BLaER1 treated with 17β-estradiol and CSF1 and Interleukin-3, amounts not matched to agents 10 nM and 100 nM (cell line): ENCODE measurements at regions not wholly inside any gene's neighbourhood (a gene's known extent, or its start where the extent isn't known, plus 50 kb on each side); places are given as distances from the start of the nearest gene placed in this dataset.

Experiments used
- H3K27ac ChIP-seq, 11 experiments: shearing (Covaris generic); formaldehyde crosslinking; 2 replicates each; pipeline ENCODE4 v1.8.1; 2022
- H3K27me3 ChIP-seq, 11 experiments: shearing (Covaris generic); formaldehyde crosslinking; 2 replicates each; pipeline ENCODE4 v1.8.1; 2022
- H3K36me3 ChIP-seq, 11 experiments: shearing (Covaris generic); formaldehyde crosslinking; 2 replicates each; pipeline ENCODE4 v1.8.1; 2022
- H3K4me1 ChIP-seq, 10 experiments: shearing (Covaris generic); formaldehyde crosslinking; 2 replicates each; pipeline ENCODE4 v1.8.1; 2022
- H3K4me2 ChIP-seq, 11 experiments: shearing (Covaris generic); formaldehyde crosslinking; 2 replicates each; pipeline ENCODE4 v1.8.1; 2022
- H3K4me3 ChIP-seq, 10 experiments: shearing (Covaris generic); formaldehyde crosslinking; 2 replicates each; pipeline ENCODE4 v1.8.1; 2022
- H3K9ac ChIP-seq, 11 experiments: shearing (Covaris generic); formaldehyde crosslinking; 2 replicates each; pipeline ENCODE4 v1.8.1; 2022
- H3K9me3 ChIP-seq, 11 experiments: shearing (Covaris generic); formaldehyde crosslinking; replicated peaks in 1 of 11; 2 replicates each; pipeline ENCODE4 v1.8.1; 2022
- H4K20me1 ChIP-seq, 11 experiments: shearing (Covaris generic); formaldehyde crosslinking; 2 replicates each; pipeline ENCODE4 v1.8.1; 2022
- Cebpa-rat ChIP-seq, 11 experiments: shearing (Covaris generic); IDR thresholded peaks; 2 replicates each; pipeline ENCODE4 v1.8.1; 2022

GRCh38 chr10:128516180-128516579, 390.0 kb upstream of the MKI67 start:
- Histone ChIP-seq H3K27ac (no peak overlapping the region), H3K4me2 (no peak overlapping the region), H3K9me3 (0 out of 22 replicates have a peak, but pooled peaks cover 0 to 8% (median 0%) of the 10 kb centered on the region in 11 experiments), H4K20me1 (no peaks in the 10 kb centered on the region), H3K27me3 (no peaks in the 10 kb centered on the region), H3K4me1 (no peaks in the 10 kb centered on the region), H3K36me3 (no peaks in the 10 kb centered on the region), H3K4me3 (no peak overlapping the region), H3K9ac (no peak overlapping the region)
- TF ChIP-seq Cebpa-rat (IDR thresholded peaks at IDR 0.05) = no peak

GRCh38 chr10:128517167-128517566, 390.9 kb upstream of the MKI67 start:
- H3K4me3 ChIP-seq = no peak overlapping the region
- TF ChIP-seq Cebpa-rat (IDR thresholded peaks at IDR 0.05) = no peak
- H3K27ac ChIP-seq = no peak overlapping the region
- H3K9ac ChIP-seq = no peak overlapping the region
- no peaks in the 10 kb centered on the region; a peak in 1 of 20 replicates for H3K4me1 ChIP-seq
- no peaks in the 10 kb centered on the region for H3K27me3 ChIP-seq
- H3K36me3 ChIP-seq = no peaks in the 10 kb centered on the region
- no peak overlapping the region for H3K4me2 ChIP-seq
- 0 out of 22 replicates have a peak, but pooled peaks cover 0 to 8% (median 0%) of the 10 kb centered on the region in 11 experiments for H3K9me3 ChIP-seq
- no peaks in the 10 kb centered on the region for H4K20me1 ChIP-seq

DNA sequence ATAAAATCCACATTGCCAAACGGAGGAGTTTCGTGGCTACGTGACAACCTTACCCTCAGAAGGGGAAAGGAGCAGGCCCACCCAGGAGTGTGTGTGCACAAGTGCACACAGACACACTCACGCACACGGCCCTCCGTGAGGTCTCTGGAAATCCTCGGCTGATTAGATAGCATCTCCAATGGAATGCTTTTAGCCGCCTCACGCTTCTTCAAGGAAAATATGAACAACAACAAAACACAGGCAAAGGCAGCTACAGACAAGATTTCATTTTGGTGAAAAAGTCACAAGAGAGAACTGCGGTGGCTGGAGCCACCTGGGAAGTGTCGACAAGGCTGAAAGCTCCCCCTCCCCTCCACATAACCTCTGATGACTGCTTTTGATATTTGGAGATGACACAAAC, 391.8 kb upstream of the MKI67 start:
- Histone ChIP-seq H3K27ac (no peak overlapping the region), H3K9ac (no peak overlapping the region), H3K9me3 (0 out of 22 replicates have a peak, but pooled peaks cover 0 to 8% (median 0%) of the 10 kb centered on the region in 11 experiments), H3K36me3 (no peaks in the 10 kb centered on the region), H3K4me3 (no peak overlapping the region), H3K4me1 (peaks cover 0 to 8% (median under 1%) of the 10 kb centered on the region in 10 experiments; a peak in 6 of 20 replicates), H3K4me2 (no peak overlapping the region), H3K27me3 (no peaks in the 10 kb centered on the region), H4K20me1 (no peaks in the 10 kb centered on the region)
- TF ChIP-seq Cebpa-rat (IDR thresholded peaks at IDR 0.05) = no peak

GRCh38 chr10:128519581-128519980, 393.4 kb upstream of the MKI67 start:
- Histone ChIP-seq H3K9ac (no peak overlapping the region), H3K27me3 (no peaks in the 10 kb centered on the region), H4K20me1 (no peaks in the 10 kb centered on the region), H3K4me1 (peaks cover 0 to 15% (median 2%) of the 10 kb centered on the region in 10 experiments; a peak in 6 of 20 replicates), H3K27ac (no peak overlapping the region), H3K36me3 (no peaks in the 10 kb centered on the region), H3K4me3 (no peak overlapping the region), H3K9me3 (no peaks in the 10 kb centered on the region), H3K4me2 (no peak overlapping the region)
- no peak for TF ChIP-seq Cebpa-rat (IDR thresholded peaks at IDR 0.05)

DNA sequence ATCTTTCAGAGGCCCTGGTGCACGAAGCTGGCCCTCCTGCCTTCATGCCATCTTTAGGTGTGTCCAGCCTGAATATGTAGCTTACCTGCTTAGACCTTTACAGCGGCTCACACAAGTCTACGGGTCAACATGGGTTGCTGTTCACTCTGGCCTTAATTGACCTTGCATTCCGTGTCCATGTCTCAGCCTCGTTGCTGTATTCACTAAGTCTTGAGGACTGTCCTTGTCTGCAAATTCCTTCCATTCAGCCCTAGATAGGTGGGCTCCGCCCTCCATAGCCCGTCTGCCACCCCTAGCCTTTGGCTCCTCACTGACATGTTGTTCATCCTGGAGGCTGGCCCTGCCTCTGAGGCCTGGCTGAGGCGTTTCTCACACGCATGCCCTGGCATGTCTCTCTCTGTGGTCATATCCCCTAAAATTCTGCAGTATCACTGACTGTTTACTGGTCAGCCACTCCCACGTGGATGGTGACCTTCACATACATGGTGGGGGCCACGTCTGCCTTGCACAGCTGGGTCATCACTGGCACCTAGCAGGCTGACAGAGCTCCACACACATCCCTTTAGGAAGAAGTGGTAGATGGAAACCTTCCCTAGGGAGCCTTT, 394.1 kb upstream of the MKI67 start:
- no peak overlapping the region for H3K4me3 ChIP-seq
- H3K9ac ChIP-seq = no peak overlapping the region
- no peaks in the 10 kb centered on the region for H4K20me1 ChIP-seq
- no peak overlapping the region for H3K4me2 ChIP-seq
- no peak overlapping the region for H3K27ac ChIP-seq
- H3K27me3 ChIP-seq = no peaks in the 10 kb centered on the region
- no peaks in the 10 kb centered on the region for H3K9me3 ChIP-seq
- TF ChIP-seq Cebpa-rat (IDR thresholded peaks at IDR 0.05) = no peak
- no peaks in the 10 kb centered on the region for H3K36me3 ChIP-seq
- peaks cover 0 to 15% (median 2%) of the 10 kb centered on the region in 10 experiments; a peak in 6 of 20 replicates for H3K4me1 ChIP-seq

DNA sequence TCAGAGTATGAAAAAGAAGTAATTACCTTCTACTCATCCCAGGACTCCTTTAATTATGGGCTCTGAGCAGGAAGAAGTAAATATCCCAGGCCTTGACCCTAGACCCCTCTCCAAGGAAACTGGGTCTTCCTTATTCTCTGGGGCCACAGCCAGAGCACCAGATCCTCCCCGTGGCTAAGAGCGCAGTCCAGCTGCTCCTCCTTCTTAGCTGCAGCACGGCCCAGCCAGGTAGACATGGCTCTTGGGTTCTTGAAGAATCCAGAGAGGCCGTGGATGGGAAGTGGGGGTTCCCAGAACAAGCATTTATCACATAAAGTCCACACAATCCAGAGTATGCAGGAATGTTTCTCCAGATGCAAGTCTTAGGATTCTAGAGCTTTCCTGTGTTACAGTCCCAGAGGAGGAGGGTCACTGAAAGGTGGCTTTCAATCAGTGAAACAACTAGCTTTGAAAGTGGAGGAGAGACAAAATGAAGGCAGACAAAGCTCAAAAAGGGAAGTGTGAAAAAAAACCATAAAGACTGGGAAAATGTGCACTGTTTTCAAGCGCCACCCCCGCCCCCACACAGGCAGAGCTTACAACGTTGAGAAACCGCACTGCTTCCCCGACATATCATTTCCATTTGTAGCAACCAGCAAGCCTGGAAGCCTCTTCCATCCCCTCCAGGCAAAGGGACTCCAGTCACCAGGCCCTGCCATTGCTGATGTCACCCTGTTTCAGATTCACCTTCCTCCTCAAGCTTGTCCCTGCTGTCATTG, 396.5 kb upstream of the MKI67 start:
- Histone ChIP-seq H3K27ac (no peak overlapping the region), H4K20me1 (no peaks in the 10 kb centered on the region), H3K27me3 (no peaks in the 10 kb centered on the region), H3K4me2 (peak overlapping the region in 4 of 11 experiments; percentile 17 to 65 (median 40); a peak in 7 of 22 replicates), H3K9ac (no peak overlapping the region), H3K9me3 (no peaks in the 10 kb centered on the region), H3K4me1 (peaks cover 0 to 15% (median 2%) of the 10 kb centered on the region in 10 experiments; a peak in 6 of 20 replicates), H3K36me3 (no peaks in the 10 kb centered on the region), H3K4me3 (no peak overlapping the region)
- TF ChIP-seq Cebpa-rat (IDR thresholded peaks at IDR 0.05) = no peak

DNA sequence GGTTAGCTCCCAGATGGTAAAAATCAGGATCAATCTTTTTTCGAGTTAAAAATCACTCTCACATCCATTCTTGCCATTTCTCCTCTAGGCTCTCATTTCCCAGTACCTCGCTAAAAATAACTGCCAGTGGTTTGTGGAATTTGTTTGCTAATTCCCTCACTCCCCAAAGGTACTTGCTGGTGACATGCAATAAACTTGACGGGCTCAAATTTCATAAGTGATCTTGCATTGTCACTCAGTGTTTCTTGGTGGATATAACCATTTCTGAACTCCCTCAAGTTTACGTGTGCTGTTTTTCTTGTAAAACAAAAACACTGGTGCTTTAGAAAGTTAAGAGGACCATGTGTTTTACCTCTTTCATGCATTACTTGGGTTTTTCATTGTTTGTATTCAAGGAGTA, 399.2 kb upstream of the MKI67 start:
- Histone ChIP-seq H3K36me3 (no peaks in the 10 kb centered on the region), H3K9ac (no peak overlapping the region), H3K4me2 (no peak overlapping the region), H3K4me1 (peaks cover 0 to 15% (median 2%) of the 10 kb centered on the region in 10 experiments; a peak in 6 of 20 replicates), H3K27me3 (no peaks in the 10 kb centered on the region), H3K9me3 (no peaks in the 10 kb centered on the region), H4K20me1 (no peaks in the 10 kb centered on the region), H3K27ac (no peak overlapping the region), H3K4me3 (no peak overlapping the region)
- TF ChIP-seq Cebpa-rat (IDR thresholded peaks at IDR 0.05) = no peak

DNA sequence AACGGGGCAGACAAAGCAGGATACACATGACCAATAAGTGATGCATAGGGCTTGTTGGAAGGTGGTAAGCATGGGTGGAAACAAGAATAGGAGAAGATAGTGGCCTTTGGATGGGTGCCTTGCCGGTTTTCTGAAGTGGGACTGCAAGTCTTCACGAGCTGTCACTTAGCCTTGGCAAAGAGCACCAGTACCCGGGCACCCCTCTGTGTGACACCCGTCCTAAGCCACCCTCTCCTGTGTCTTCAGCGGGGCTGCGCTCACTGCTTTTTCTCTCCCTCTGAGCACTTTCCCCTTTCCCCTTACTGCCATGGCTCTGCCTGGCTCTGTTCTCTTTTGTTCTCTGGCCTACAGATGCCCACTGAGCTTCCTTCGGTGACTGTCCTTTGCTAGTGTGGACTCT, 399.7 kb upstream of the MKI67 start:
- Histone ChIP-seq H3K9ac (no peak overlapping the region), H3K4me2 (no peak overlapping the region), H3K4me1 (peaks cover 0 to 15% (median 2%) of the 10 kb centered on the region in 10 experiments; a peak in 6 of 20 replicates), H3K36me3 (no peaks in the 10 kb centered on the region), H4K20me1 (no peaks in the 10 kb centered on the region), H3K27ac (no peak overlapping the region), H3K9me3 (no peaks in the 10 kb centered on the region), H3K4me3 (no peak overlapping the region), H3K27me3 (no peaks in the 10 kb centered on the region)
- no peak for TF ChIP-seq Cebpa-rat (IDR thresholded peaks at IDR 0.05)

DNA sequence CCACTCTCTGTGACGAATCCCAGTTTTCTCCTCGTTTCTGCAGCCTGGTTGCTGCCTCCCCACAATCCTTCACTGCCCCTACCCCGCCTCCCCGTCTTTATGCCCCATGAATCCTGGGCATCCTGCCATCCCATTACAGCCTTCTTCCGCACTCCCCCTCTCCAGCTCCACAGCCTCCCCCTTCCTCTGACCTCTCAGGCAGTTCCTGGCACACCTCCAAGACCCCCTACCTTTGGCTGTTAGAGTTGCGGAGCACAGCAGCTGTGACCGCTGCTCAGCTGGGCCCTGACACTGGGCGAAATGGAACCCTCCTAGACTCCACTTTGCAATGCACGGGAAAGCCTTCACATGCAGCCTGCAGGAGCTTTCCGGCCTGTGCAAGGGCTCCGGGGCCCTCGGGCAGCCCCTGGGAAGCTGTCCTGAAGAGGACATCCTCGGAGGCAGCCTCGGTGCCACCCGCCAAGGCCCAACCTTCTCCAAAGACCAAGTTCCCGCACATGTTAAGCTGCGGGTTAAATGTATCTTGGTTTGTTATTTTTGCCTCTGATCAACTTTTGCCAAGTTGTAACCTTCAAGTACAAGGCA, 400.7 kb upstream of the MKI67 start:
- H4K20me1 ChIP-seq = no peaks in the 10 kb centered on the region
- H3K27ac ChIP-seq = no peak overlapping the region
- no peak for TF ChIP-seq Cebpa-rat (IDR thresholded peaks at IDR 0.05)
- no peak overlapping the region for H3K9ac ChIP-seq
- H3K27me3 ChIP-seq = no peaks in the 10 kb centered on the region
- H3K9me3 ChIP-seq = no peaks in the 10 kb centered on the region
- peaks cover 0 to 15% (median 2%) of the 10 kb centered on the region in 10 experiments; a peak in 6 of 20 replicates for H3K4me1 ChIP-seq
- H3K36me3 ChIP-seq = no peaks in the 10 kb centered on the region
- no peak overlapping the region for H3K4me2 ChIP-seq
- no peak overlapping the region for H3K4me3 ChIP-seq
